LHCN-M2 (cell line): ENCODE measurements at regions not wholly inside any gene's neighbourhood (a gene's known extent, or its start where the extent isn't known, plus 50 kb on each side); places are given as distances from the start of the nearest gene placed in this dataset.

Experiments used
- DNase-seq: peaks from one replicate; pipeline ENCODE4 v3.0.0-alpha.2; 2012; ENCODE audit warnings: low read depth

- DNase-seq, result no peak
These were observed 604.0 kb downstream of the NOVA1 start for GRCh38 chr14:25993830-25994229.

GRCh38 chr14:25988536-25988935 lies 609.3 kb downstream of the NOVA1 start:
- no peak for DNase-seq

- no peak for DNase-seq
These were observed 642.1 kb downstream of the NOVA1 start for GRCh38 chr14:25955772-25956171.

DNA sequence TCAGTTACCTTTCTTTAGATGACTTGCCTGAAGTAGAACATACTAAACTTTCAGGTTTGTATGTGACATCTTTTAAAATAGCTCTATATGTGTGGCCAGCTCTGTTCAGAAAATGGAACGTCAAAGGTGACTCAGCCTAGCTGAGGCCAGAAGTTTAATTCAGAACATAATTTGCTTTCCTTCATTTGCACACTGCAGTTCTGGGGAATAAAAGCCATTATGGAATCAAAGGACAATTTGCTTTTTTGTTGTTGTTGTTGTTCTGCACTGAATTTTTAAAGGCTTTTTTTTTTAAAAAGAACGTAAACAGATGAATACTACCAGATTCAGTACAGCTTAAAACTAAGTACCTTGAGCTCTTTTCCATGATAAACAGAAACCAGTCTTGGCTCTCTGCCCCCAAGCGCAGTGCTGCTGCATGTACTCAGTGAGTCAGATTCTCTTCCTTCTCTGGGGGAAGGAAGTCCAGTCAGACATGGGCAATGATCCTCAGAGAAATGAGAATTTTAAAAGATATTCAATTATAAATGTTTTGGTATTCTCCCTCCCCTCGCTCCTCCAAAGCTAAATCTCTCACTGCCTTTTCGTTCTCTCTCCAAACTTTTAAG lies 644.2 kb downstream of the NOVA1 start:
- no peak for DNase-seq

DNA sequence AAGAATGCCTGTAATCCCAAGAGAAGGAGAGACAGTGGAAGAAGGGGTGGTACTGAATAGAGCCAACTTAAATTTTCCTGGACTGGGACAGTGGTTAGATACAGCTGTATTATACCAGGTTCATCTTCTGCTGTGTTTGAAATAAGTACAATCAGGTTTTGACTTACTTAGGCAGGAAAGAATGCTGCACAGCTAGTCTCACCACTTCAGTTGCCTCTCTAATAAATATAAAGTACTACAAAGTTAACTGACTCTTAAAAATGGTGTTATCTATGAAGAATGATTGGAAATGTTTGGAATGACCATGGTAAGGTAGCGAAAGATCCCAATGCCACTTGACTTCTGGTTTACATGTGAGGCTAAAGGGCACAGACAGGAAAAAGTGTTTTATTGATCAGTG lies 652.1 kb downstream of the NOVA1 start:
- no peak for DNase-seq

GRCh38 chr14:25944020-25944419 lies 653.8 kb downstream of the NOVA1 start:
- DNase-seq, result no peak

GRCh38 chr14:25943329-25943728 lies 654.5 kb downstream of the NOVA1 start:
- no peak for DNase-seq

DNA sequence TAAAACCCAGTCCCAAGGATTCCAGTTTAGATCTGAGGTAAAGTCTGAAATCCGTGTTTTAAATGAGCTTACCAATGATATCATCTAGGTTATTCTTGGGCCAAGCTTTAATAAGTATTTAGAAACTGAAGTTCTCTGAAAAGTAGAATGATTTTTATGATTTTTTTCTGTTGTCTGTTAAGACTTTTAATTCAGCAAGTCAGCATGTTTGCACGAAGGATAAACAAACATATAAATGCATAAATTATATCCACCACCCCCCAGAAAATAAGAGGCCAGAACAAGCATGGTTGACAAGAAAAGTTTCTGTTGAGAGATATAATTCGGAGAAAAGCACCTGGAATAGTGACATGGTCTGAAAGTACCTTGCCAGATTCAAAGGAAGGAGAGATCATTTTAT lies 655.7 kb downstream of the NOVA1 start:
- no peak for DNase-seq

DNA sequence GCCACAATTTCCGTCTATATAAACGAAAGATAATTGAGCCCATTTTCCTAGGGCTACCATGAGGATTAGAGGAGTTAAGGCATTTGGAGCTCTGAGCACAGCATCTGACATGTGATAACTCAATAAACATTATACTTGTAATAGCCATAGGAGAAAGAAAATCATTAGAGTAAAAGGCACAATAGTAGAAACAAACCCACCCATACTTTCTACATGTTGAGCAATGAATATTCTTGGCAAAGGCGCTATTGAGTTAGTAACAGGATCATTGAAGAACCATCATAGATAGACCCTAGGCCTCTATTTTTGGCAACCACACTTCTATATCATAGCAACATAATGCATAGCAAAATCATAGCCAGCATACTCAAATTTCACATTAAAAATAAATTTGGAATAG lies 664.1 kb downstream of the NOVA1 start:
- DNase-seq, result no peak

DNA sequence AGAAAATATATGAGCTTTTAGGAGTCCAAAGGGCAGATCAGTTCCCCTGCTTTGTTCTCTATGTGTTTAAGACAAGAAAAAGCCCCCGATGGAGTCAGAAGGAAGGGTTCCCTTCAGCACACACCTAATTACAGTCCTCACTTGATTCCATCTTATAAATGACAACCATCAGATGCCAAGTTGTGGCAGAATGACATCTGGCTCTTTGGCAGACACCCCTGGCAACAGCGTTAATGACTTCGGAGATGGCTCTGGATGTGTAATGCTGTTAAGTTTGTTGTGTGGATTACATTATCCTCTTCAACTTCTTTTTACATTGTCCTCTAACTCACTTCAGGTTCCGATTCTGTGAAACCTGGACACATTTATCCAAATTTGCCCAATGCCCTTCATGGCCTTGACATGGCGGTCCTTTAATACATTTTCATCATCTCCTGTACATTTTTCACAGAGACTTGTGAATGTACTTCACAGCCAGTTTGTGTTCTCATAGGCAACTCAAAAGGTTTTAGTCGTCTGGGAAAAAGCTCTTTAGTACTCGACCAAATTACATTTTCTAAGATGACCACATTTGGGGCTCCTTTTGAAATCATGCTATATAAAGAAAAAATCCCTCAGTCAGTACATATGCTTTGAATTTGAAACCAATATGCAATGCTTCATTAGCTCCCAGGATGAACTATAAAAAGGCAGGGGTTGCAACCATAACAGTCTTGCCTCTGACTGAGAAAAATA lies 667.8 kb downstream of the NOVA1 start:
- no peak for DNase-seq

GRCh38 chr14:25911831-25912230 lies 686.0 kb downstream of the NOVA1 start:
- DNase-seq, result no peak

DNA sequence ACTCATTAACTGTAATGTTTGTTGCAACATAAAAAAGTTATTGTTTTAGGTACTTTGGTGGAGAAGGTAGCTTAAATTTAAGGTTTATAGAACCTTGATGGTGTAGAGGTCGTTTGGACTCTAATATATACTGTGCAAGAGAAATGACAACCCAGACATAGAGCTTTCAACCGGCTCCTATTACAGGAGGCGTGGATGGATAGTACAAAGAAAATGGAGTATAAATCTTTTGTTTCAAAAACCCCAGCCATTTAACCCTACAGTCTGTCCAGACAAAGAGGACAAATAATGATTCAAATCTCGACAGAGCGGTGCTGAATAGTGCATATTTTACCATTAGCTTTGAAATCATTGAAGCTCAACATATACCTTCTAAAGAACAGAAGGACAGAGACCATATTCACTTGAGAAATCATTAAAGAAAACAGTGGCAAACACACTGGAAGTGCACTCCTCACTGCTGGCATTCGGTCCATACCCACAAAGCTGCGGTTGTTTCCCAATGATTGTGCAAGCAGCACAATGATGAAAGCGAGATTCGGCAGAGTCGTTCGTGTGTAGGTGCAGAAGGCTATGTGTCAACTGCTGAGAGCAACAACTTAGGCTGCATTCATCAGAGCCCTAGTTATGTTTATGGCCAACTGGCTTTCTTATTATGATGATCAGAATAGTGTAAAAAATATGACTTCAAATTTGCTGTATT lies 688.6 kb downstream of the NOVA1 start:
- DNase-seq, result no peak

GRCh38 chr14:25908277-25909044 lies 689.4 kb downstream of the NOVA1 start:
- no peak for DNase-seq

- no peak for DNase-seq
These were observed 693.4 kb downstream of the NOVA1 start for GRCh38 chr14:25904446-25904845.

- no peak for DNase-seq
These were observed 698.6 kb downstream of the NOVA1 start for GRCh38 chr14:25899197-25899596.

DNA sequence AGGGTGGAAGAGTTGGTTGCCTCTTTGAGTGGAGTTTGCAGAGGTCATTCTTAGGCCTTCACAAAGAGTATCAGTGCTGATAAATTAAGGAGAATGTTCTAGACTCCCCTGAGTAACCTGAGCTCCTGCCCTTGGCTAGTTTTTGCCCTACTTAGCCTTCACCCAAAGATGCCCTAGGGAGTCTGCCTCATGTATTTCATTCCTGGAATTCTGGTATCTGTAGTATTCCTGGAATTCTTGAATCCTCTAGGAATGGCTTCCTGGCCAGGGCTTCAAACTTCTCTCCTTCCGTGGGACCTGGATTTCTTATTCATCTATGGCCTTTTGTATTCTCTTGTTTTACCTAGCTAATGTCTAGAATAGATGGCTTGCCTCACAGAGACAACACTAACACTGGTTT lies 701.1 kb downstream of the NOVA1 start:
- no peak for DNase-seq

GRCh38 chr14:25895740-25896139 lies 702.1 kb downstream of the NOVA1 start:
- no peak for DNase-seq

DNA sequence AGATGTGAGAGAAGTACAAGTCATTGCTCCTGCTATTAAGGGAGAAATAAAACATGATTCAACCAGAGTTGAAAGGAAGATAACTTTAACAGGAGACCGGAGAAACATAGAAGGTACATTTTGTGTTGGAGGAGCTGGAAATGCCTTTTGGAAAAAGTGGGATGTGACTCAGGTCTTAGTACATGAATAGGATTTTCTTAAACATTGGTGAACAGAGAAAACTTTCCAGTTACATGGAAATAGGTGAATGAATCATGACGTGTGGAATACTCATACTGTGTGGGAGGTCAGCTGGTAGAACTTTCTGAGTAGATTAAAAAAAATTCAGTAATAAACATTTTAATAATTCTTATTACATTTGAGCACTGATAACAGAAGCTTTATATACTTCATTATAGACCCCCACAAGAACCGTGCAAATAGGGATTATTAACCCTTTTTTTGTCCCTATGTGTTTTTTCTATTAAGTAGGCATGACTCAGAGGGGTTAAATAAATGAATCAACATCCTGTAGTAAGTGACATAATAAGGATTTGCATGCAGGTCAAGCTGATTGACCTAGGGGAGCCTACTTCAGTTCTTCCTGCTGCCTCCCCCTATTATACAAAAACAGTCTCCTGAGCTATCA lies 710.5 kb downstream of the NOVA1 start:
- DNase-seq, result no peak

DNA sequence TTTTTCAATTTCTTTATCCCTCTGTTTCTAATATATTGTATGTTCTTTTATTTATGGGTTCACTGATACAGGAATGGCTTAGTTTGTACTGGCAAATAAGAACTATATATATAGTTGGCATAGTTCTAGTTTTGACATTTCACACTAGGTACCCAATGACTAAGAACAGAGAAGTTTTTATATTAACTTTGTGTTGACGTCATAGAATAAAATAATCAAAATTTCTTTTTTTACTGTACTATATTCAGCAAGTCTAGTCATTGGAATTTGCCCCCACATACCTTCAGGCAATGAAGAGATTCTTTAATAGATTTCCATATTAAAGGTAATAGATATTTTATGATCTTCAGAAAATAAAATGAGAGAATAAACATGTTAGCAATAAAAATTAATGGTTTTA lies 713.2 kb downstream of the NOVA1 start:
- DNase-seq, result no peak

DNA sequence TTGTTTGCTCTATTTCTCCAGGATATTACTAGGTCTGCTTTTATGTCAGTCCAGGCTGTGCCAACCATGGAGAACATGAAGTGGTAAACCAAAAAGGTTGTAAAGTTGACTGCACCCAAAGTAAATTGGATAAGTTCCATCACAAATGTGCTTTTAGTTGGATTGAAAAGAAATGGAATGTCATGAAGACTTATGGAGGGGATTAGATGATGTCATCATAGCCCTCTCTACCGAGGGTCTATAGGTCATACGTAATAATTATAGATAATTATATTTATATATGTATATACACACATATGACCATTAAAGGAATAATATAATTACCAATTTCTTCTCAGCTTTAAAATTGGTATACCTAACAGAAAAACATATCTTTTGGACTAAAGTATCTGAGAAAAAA lies 714.9 kb downstream of the NOVA1 start:
- no peak for DNase-seq

- DNase-seq, result no peak
These were observed 722.4 kb downstream of the NOVA1 start for GRCh38 chr14:25875475-25875874.

GRCh38 chr14:25869854-25870253 lies 728.0 kb downstream of the NOVA1 start:
- no peak for DNase-seq
